HepG2 (cell line): ENCODE measurements at regions not wholly inside any gene's neighbourhood (a gene's known extent, or its start where the extent isn't known, plus 50 kb on each side); places are given as distances from the start of the nearest gene placed in this dataset.

Experiments
- ELF4 ChIP-seq: sonication (generic); formaldehyde crosslinking; IDR thresholded peaks from 2 replicates; pipeline ENCODE4 v1.5.0; 2020; ENCODE audit warnings: missing genetic modification reagents, mild to moderate bottlenecking, moderate library complexity, borderline replicate concordance
- EP300 ChIP-seq, 3 experiments: sonication (generic) in 1 of 3; formaldehyde crosslinking in 1 of 3; IDR thresholded peaks; 2 replicates each; pipeline versions ENCODE4 v1.5.1 to v1.6.1; 2011 to 2020; ENCODE audit warnings: low read depth in 2 of 3, low read length in 2 of 3, borderline replicate concordance in 1 of 3, improper control_type of control experiment in 1 of 3, mild to moderate bottlenecking in 1 of 3, missing genetic modification reagents in 1 of 3, moderate library complexity in 1 of 3
- HDAC2 ChIP-seq: sonication (generic); formaldehyde crosslinking; IDR thresholded peaks from 2 replicates; pipeline ENCODE4 v1.4.0; 2020; ENCODE audit warnings: missing genetic modification reagents
- NR1H2 ChIP-seq: sonication (generic); formaldehyde crosslinking; IDR thresholded peaks from 2 replicates; pipeline ENCODE4 v1.8.1; 2022; ENCODE audit warnings: low read depth, missing genetic modification reagents, borderline replicate concordance
- POLR2A ChIP-seq, 2 experiments: IDR thresholded peaks; 2 replicates each; pipeline ENCODE4 v1.6.1; 2011; ENCODE audit warnings: low read depth in 2 of 2, low read length in 2 of 2, mild to moderate bottlenecking in 1 of 2, moderate library complexity in 1 of 2; ENCODE audit not compliant: insufficient read depth in 1 of 2
- PRDM10 ChIP-seq: sonication (generic); formaldehyde crosslinking; IDR thresholded peaks from 2 replicates; pipeline ENCODE4 v1.4.0; 2020; ENCODE audit warnings: low read depth, missing genetic modification reagents
- PRDM15 ChIP-seq: sonication (generic); formaldehyde crosslinking; IDR thresholded peaks from 2 replicates; pipeline ENCODE4 v1.4.0; 2020; ENCODE audit warnings: missing genetic modification reagents
- RBM39 ChIP-seq: fragments of 200-400 bp; formaldehyde crosslinking; IDR thresholded peaks from one replicate; pipeline ENCODE4 v1.6.1; 2018; ENCODE audit warnings: antibody characterized with exemption, mild to moderate bottlenecking, low read depth, low read length; ENCODE audit not compliant: poor library complexity, severe bottlenecking
- RNF2 ChIP-seq: fragments of 450-650 bp; conservative IDR thresholded peaks from 2 replicates; pipeline ENCODE4 v1.6.1; 2016; ENCODE audit warnings: low read depth
- ZBTB2 ChIP-seq: sonication (generic); formaldehyde crosslinking; IDR thresholded peaks from 2 replicates; pipeline ENCODE4 v1.8.0; 2022; ENCODE audit warnings: low read depth, missing genetic modification reagents

- TF ChIP-seq RNF2 (no peak), RBM39 (no peak), ELF4 (CRISPR knock-in tag) (no peak), NR1H2 (CRISPR knock-in tag) (no peak), PRDM15 (CRISPR knock-in tag) (no peak), ZBTB2 (no peak), EP300 (IDR thresholded peaks at IDR 0.05; ENCODE audit: low read depth in 2 of 2, low read length in 2 of 2) (no peak), EP300 (CRISPR knock-in tag; IDR thresholded peaks at IDR 0.05; ENCODE audit: borderline replicate concordance) (no peak), PRDM10 (CRISPR knock-in tag) (no peak), POLR2A (IDR thresholded peaks at IDR 0.05; ENCODE audit: insufficient read depth in 1 of 2, low read depth in 2 of 2, low read length in 2 of 2) (no peak), HDAC2 (CRISPR knock-in tag) (no peak)
Observed at GRCh38 chr6:54050750-54051149, 60.5 kb upstream of the MLIP start.
